Activated CD4-positive, alpha-beta T cell treated with anti-CD3 and anti-CD28 coated beads, Interleukin-2, amount 10 ng/mL, durations not matched to agents 24 days and 14 days (primary cell): ENCODE measurements at regions not wholly inside any gene's neighbourhood (a gene's known extent, or its start where the extent isn't known, plus 50 kb on each side); places are given as distances from the start of the nearest gene placed in this dataset.

Experiments used
- DNase-seq: peaks from one replicate; pipeline ENCODE4 v3.0.0; 2022
- H3K27ac Mint-ChIP-seq: one replicate; pipeline ENCODE4 v1.8.0; 2022; ENCODE audit warnings: mild to moderate bottlenecking, mixed read lengths
- H3K27me3 Mint-ChIP-seq: one replicate; pipeline ENCODE4 v1.8.0; 2022; ENCODE audit warnings: mixed read lengths
- H3K36me3 Mint-ChIP-seq: one replicate; pipeline ENCODE4 v1.8.0; 2022; ENCODE audit warnings: low read depth, mild to moderate bottlenecking, mixed read lengths
- H3K4me1 Mint-ChIP-seq: one replicate; pipeline ENCODE4 v1.8.0; 2021; ENCODE audit warnings: mixed read lengths
- H3K4me3 Mint-ChIP-seq: one replicate; pipeline ENCODE4 v1.8.0; 2022; ENCODE audit warnings: mild to moderate bottlenecking, moderate library complexity, mixed read lengths
- H3K9me3 Mint-ChIP-seq: one replicate; pipeline ENCODE4 v1.8.0; 2021; ENCODE audit warnings: mixed read lengths
- intact Hi-C: fragments of 100-400 bp; cut with micrococcal nuclease; formaldehyde crosslinking; loops from one replicate; pipeline ENCODE4 v1.15.1; 2023

DNA sequence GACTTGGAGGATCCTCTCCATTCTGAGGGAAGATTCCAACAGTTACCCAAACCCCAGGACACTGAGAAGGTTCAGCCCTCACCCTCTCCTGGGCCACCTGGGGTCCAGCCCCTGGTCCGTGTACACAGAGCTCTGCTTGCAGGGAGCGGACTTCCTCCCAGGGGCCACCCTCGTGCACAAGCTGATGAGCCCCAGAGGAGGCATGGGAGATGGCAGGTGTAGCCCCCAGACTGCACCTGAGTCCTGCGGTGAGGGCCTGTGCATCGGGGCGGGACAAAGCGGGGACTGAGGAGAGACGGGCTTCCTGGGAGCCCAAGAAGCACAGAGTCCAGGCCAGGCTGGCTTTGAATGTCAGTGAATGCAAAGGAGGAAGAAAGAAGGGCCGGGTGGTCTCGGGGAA, 1374.9 kb downstream of the BRD1 start:
- no peak overlapping the region for H3K27ac Mint-ChIP-seq
- intact Hi-C loops, result no loop called here

DNA sequence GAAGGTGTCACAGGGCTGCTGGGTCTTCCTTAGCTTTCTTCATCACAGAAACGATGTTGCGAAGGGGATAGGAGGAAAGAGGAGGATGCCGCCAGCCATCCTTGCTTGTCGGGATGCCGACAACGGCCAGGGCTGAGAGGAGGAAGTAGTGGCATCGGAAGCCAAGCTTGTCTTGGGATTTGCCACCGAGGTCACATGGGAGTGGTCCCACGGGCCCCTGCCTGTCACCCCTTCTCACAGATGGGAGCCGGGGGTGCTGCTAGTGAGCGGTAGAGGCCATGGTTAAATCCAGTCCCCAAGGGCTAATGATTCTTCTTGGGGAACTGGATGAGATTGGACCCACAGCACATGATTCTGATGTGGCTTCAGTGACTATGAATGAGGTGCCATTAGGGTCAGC, 1375.8 kb downstream of the BRD1 start:
- no peaks in the 10 kb centered on the region for H3K9me3 Mint-ChIP-seq
- H3K27ac Mint-ChIP-seq, result no peak overlapping the region

More for the DNA sequence above, 1374.9 kb downstream of the BRD1 start:
- Mint-ChIP-seq H3K4me1 (no peaks in the 10 kb centered on the region), H3K36me3 (no peaks in the 10 kb centered on the region), H3K27me3 (no peaks in the 10 kb centered on the region), H3K9me3 (no peaks in the 10 kb centered on the region), H3K4me3 (no peak overlapping the region)
- no peak for DNase-seq

DNA sequence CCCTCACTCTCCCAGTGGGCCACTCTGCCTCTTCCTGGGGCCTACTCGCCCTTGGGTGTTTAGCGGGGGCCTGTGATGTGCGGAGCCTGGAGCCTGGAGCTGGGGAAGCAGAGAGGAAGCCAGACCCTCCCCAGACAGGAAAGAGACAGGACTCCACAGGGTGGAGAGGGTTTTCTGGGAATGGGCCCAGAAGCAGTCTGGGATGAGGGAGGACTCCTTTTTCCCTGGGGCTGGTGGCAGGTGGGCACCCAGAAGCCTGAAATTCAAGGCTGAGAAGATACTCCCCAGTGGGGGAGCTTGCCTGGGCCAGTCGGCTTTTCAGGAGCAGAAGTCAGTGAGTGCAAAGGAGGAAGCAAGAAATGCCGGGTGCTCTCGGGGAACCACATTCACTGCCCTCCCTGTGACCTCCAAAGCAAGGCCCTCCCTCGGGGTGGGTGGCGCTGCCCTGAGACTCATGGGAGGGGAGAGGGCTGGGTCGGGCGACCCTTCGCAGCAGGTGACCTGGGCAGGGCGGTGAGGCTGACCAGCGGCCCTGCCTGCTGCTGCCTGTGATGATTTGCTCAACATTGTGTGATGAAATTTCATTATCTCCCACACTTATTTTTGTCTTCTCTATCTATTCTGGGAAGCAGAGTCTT, 1377.4 kb downstream of the BRD1 start:
- no peak overlapping the region for H3K27ac Mint-ChIP-seq
- no peaks in the 10 kb centered on the region for H3K4me1 Mint-ChIP-seq
- DNase-seq, result no peak
- intact Hi-C loops, result no loop called here
- no peaks in the 10 kb centered on the region for H3K9me3 Mint-ChIP-seq
- no peak overlapping the region for H3K4me3 Mint-ChIP-seq
- H3K36me3 Mint-ChIP-seq, result no peaks in the 10 kb centered on the region
- no peaks in the 10 kb centered on the region for H3K27me3 Mint-ChIP-seq

More for the DNA sequence above, 1375.8 kb downstream of the BRD1 start:
- intact Hi-C loops, result no loop called here
- no peaks in the 10 kb centered on the region for H3K27me3 Mint-ChIP-seq
- no peak for DNase-seq
- H3K4me1 Mint-ChIP-seq, result no peaks in the 10 kb centered on the region
- H3K4me3 Mint-ChIP-seq, result no peak overlapping the region
- H3K36me3 Mint-ChIP-seq, result no peaks in the 10 kb centered on the region

DNA sequence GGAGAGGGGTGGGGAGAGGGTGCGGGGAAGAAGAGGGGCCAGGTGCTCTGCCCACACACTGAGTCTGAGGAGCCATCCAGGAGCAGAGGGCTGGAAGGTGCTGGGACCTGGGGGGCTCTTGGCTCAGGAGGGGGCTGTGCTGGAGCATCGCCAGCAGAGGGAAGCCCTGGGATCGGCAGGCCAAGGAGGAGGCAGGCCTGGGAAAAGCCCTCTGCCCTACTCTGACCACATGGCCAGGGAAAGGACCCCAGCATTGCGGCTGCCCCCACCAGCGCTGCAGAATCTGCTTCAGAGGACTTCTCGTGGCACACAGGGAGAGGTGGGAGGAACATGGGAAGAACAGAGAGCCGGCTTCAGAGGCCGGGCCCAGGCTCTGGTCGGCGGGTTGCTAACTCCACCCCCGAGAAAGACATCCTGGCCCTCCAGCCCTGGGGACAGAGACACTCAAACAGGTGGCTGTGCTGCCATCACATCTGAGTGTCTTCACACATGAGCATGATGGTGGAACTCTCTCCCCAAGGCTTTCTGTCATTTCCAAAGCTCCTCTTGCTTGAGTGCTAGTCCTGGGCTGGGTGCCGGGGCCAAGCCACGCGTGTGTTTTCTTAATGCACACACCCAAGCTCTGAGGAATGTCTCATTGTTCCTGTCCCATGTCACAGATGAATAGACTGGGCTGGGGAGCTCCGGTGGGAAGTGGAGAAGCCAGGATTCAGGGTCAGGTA, 1378.0 kb downstream of the BRD1 start:
- H3K4me1 Mint-ChIP-seq, result no peaks in the 10 kb centered on the region
- no peak overlapping the region for H3K27ac Mint-ChIP-seq
- H3K9me3 Mint-ChIP-seq, result no peaks in the 10 kb centered on the region
- H3K4me3 Mint-ChIP-seq, result no peak overlapping the region
- H3K27me3 Mint-ChIP-seq, result no peaks in the 10 kb centered on the region
- H3K36me3 Mint-ChIP-seq, result no peaks in the 10 kb centered on the region
- intact Hi-C loops, result no loop called here
- no peak for DNase-seq

DNA sequence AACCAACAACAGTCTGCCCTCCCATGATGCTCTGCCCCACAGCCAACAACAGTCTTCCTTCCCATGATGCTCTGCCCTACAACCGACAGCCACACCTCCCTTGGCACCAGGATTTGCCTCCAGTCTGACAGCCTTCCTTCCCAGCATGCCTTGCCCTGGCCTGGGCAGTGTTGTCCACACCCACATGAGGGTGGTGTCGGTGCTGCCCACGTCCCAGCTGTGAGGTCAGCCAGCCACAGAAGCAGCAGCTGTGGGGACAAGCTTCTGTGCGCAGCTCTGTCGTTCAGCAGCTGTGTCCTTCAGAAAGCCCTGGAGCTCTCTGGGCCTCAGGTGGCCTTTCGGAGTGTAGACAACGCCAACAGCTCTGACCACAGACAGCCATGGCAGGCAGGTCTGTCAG, 1378.9 kb downstream of the BRD1 start:
- Mint-ChIP-seq H3K27ac (no peak overlapping the region), H3K27me3 (no peaks in the 10 kb centered on the region), H3K4me3 (no peak overlapping the region), H3K36me3 (no peaks in the 10 kb centered on the region), H3K9me3 (no peaks in the 10 kb centered on the region), H3K4me1 (no peaks in the 10 kb centered on the region)
- DNase-seq, result no peak
- intact Hi-C loops, result no loop called here

DNA sequence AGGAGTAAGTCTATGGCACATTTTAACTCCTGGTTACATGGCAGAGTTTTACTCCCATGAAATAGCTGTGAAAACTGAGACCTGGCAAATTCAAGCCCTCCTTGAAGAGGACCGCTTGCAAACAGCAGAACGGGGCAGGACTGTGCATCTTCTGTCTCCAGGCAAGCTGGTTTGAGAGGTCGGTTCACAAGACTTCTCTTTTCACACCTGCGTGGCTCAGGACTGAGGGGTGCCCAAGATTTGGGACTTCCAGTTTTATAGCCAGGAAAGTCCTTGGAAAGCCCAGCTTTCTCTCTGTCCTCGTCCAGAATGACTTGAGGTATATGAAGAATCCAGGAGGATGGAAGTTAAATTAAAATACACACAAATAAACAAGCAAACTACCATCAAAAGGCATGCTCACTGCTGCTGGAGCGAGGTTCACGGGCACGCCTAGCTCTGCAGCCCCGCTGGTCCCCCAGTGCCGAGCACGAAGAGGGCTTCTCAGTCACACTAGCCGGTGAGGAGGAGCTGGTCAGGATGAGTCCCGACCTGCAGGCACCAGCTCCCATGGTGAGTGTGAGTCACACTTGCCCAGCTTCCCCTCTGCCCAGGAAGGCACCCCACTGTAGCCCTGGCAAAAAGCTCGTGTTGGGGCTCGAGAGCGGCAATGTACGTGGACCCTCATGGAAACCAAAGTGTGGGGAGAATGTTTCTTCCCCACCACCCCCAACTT, 1382.4 kb downstream of the BRD1 start:
- Mint-ChIP-seq H3K27me3 (no peaks in the 10 kb centered on the region), H3K36me3 (no peaks in the 10 kb centered on the region), H3K27ac (no peak overlapping the region), H3K4me3 (no peak overlapping the region), H3K4me1 (no peaks in the 10 kb centered on the region), H3K9me3 (no peaks in the 10 kb centered on the region)
- no peak for DNase-seq
- intact Hi-C loops, result no loop called here

DNA sequence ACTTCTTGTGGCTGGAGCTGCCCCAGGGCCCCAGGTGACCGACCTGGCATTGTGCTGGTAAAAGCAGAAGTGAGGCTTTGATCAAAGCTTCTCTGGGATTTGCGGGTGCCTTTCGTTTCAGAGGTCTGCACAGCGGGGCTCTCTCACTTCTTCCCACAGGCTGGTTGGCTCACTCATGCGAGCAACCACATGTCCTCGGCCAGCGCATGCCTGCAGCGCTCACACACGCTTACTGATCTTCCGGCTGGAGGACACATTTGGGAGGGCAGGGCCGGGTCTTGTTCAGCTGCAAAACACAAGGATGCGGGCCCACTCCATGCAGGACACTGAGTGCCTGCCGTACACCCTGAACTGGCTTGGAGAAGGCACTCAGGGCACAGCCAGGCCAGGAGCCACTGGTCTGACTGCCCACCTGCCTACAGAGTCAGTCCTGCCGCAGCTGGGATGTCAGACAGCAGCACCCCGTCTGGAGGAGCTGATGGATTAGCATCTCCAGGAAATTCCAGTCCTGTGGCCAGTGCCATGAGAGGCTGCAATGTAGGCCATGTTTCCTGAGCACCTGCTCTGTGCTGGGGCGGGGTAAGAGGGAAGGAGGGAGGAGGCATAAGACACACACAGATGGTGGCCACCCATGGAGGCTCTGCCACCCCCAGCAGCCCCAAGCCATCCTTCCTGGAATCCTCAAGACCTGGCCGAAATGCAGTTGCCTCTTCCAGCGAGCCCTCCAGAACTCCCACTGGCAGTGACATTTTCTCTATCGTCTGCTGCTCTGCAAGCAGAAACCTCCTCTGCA, 1383.2 kb downstream of the BRD1 start:
- H3K27ac Mint-ChIP-seq, result no peak overlapping the region
- no peak overlapping the region for H3K4me3 Mint-ChIP-seq
- H3K27me3 Mint-ChIP-seq, result no peaks in the 10 kb centered on the region
- H3K4me1 Mint-ChIP-seq, result no peaks in the 10 kb centered on the region
- intact Hi-C loops, result no loop called here
- no peak for DNase-seq
- no peaks in the 10 kb centered on the region for H3K36me3 Mint-ChIP-seq
- no peaks in the 10 kb centered on the region for H3K9me3 Mint-ChIP-seq

DNA sequence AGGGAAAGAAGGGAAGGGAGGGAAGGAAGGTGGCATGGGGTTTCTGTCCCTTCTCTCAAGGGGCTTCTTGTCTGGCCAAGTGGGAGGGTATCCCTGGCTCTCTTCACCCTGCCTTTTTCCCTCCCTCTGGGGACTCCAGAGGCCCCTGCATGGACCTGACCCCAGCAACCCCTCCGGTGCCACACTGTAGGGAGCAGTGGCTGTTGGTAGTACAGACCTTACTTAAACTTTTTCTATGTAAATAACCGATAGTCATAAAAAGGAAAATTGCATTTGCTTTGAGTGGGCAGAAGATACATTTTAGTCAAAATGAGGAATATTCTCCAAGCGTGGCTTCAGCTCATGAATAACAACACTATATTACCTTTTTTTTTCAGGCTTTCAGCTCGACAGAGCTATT, 1384.0 kb downstream of the BRD1 start:
- no peaks in the 10 kb centered on the region for H3K9me3 Mint-ChIP-seq
- no peaks in the 10 kb centered on the region for H3K4me1 Mint-ChIP-seq
- intact Hi-C loops, result no loop called here
- H3K27me3 Mint-ChIP-seq, result no peaks in the 10 kb centered on the region
- no peak for DNase-seq
- H3K36me3 Mint-ChIP-seq, result no peaks in the 10 kb centered on the region
- no peak overlapping the region for H3K4me3 Mint-ChIP-seq
- H3K27ac Mint-ChIP-seq, result no peak overlapping the region

DNA sequence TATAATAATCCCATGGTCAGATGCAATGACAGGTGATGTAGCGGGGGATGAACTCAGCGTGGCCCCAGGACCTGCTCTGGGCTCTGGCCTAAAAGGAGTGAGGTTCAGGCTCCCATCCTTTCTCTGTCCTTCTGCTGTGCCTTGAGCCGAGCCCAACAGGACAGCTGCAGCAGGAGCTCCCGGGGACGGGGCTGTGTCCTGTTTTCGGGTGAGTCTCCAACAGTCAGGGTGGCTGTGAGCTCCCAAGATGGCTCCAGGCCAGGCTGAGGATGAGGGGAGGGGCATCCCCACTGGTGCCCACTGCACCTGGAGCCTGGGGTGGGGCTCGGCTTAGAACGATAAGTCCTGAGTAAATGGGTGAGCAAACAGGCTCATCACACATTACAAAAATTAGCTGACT, 1385.0 kb downstream of the BRD1 start:
- no peaks in the 10 kb centered on the region for H3K9me3 Mint-ChIP-seq
- no peak for DNase-seq
- intact Hi-C loops, result no loop called here
- no peak overlapping the region for H3K27ac Mint-ChIP-seq
- H3K27me3 Mint-ChIP-seq, result no peaks in the 10 kb centered on the region
- H3K36me3 Mint-ChIP-seq, result no peaks in the 10 kb centered on the region
- H3K4me1 Mint-ChIP-seq, result no peaks in the 10 kb centered on the region
- no peak overlapping the region for H3K4me3 Mint-ChIP-seq

DNA sequence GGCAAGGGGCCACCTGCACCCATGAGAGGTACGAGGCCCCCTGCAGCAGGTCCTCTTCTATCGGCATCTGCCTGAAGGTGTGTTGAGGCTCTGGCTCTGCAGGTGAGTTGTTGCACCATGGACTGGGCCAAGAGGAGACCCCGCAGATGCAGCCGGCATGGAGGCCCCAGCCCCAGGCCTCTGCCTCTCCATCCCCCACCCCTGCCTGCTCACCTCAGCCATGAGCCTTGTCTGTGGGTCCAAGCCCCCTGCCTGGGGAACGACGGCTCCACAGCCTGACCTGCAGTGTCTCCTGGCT, 1386.2 kb downstream of the BRD1 start:
- Mint-ChIP-seq H3K27ac (no peak overlapping the region), H3K9me3 (no peaks in the 10 kb centered on the region), H3K4me3 (no peak overlapping the region), H3K36me3 (no peaks in the 10 kb centered on the region), H3K4me1 (no peaks in the 10 kb centered on the region), H3K27me3 (no peaks in the 10 kb centered on the region)
- intact Hi-C loops, result no loop called here
- DNase-seq, result no peak

DNA sequence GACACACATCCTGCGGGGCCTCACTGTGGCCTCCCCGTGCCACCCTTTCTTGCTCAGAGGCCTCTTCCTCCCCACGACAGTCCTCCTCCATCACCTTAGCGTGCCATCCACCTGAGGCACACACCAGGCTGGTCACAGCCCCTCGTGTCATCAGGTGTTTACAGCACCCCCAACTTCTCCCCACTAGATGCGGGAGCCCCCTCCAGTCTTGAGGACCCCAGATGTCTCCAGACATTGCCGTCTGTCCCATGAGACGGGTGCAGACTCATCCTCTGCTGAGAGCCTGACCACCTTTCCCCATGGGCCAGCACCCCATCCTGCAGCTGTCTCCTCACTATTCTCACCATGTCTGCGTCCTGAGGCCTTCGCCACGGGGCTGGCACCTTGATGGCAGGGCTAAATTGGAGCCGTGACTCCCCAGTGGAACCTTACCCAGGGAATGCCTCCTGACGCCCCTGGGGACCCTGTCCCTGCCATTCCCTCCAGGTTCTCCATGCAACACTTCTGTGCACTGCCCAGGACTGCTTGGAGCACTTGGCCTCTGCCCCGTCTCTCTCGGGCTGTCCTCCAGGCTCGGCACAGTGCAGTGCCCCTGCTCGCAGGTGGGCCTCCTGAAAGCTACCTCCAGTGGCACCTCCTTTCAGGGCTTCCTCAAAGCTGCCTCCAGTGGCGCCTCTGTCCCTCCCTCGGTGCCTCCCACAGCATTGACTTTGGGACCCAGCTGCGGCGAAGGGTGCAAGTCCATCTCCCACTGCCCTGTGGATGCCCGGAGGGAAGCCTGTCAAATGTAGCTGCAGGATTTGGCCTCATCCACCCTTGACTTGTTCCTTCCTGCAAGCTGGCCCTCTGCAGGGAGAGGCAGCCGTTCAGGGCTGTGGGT, 1386.8 kb downstream of the BRD1 start:
- no peak for DNase-seq

DNA sequence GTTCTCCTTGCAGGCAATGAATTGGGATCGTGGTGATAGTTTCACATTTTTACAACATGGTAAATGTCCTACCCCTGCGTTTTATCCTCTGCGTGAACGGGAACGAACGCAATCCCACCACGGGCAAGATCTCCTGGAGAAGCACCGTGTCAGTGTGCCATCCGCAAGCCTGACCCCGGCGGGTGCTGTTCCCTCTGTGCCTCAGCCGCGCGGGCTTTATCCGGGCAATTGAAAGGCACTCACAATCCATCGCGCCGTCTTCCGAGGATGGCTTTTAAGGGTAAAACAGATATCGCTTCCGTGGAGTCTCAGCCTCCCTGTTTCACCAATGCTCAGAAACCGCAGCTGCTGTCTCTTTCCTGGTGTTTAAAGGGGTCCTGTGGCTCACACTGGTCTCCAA, 1387.5 kb downstream of the BRD1 start:
- no peaks in the 10 kb centered on the region for H3K36me3 Mint-ChIP-seq

More for the DNA sequence above, 1386.8 kb downstream of the BRD1 start:
- Mint-ChIP-seq H3K4me1 (no peaks in the 10 kb centered on the region), H3K4me3 (no peak overlapping the region), H3K27me3 (no peaks in the 10 kb centered on the region), H3K27ac (no peak overlapping the region), H3K36me3 (no peaks in the 10 kb centered on the region), H3K9me3 (no peaks in the 10 kb centered on the region)
- intact Hi-C loops, result no loop called here

DNA sequence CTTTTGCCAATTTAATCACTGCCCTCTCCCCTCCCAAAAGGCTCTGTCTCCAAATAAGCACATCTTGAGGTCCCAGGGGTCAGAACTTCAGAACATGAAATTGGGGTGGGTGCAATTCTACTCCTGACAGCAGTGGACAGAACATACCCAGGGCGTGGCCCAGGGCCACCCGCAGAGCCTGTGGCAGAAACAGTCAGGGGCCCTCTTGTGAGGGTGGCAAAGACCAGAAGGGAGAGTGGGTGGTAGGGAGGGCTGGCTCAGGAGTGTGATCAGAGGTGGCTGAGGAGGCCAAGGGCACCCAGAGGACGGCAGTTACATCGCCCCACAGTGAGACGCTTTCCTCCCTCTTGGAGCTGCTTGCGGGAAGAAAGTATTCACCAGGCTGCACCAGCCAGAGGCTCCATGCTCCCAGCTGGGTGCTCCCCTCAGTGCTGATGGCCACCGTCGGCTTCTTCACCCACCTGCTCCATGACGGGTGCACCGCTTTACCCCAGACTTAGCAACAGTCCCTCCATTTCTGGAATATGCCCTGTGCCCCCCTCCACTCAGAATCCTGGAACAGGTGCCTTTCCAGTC, 1388.0 kb downstream of the BRD1 start:
- Mint-ChIP-seq H3K4me3 (no peak overlapping the region), H3K4me1 (no peaks in the 10 kb centered on the region), H3K36me3 (no peaks in the 10 kb centered on the region), H3K27me3 (no peaks in the 10 kb centered on the region), H3K27ac (no peak overlapping the region), H3K9me3 (no peaks in the 10 kb centered on the region)
- intact Hi-C loops, result no loop called here
- no peak for DNase-seq

More for the DNA sequence above, 1387.5 kb downstream of the BRD1 start:
- no peak overlapping the region for H3K4me3 Mint-ChIP-seq
- intact Hi-C loops, result no loop called here
- no peak overlapping the region for H3K27ac Mint-ChIP-seq
- no peaks in the 10 kb centered on the region for H3K27me3 Mint-ChIP-seq
- no peaks in the 10 kb centered on the region for H3K9me3 Mint-ChIP-seq
- no peak for DNase-seq
- H3K4me1 Mint-ChIP-seq, result no peaks in the 10 kb centered on the region
